ENCODE measurements at regions not wholly inside any gene's neighbourhood (a gene's known extent, or its start where the extent isn't known, plus 50 kb on each side); places are given as distances from the start of the nearest gene placed in this dataset.

GRCh38 chr13:31063772-31064171 is 97.9 kb downstream of the HSPH1 start:
- Histone ChIP-seq H3K27ac (ENCODE audit: low read length) (no peak overlapping the region), H3K4me1 (ENCODE audit: low read length) (no peaks in the 10 kb centered on the region), H3K79me2 (ENCODE audit: low read length) (no peaks in the 10 kb centered on the region), H3K27me3 (ENCODE audit: low read depth, low read length) (peaks cover 41% of the 10 kb centered on the region), H3K9ac (ENCODE audit: low read length) (no peak overlapping the region), H3K9me3 (ENCODE audit: insufficient read depth, low read length) (no peaks in the 10 kb centered on the region), H3K4me3 (ENCODE audit: low read length) (no peak overlapping the region), H3K4me2 (ENCODE audit: low read length) (no peak overlapping the region), H3K36me3 (replicated peaks; ENCODE audit: low read depth, low read length) (no peaks in the 10 kb centered on the region), H2AFZ (ENCODE audit: low read depth, low read length) (no peak overlapping the region), H4K20me1 (ENCODE audit: insufficient read depth, low read length) (no peaks in the 10 kb centered on the region)
- no peak for TF ChIP-seq EZH2phosphoT487 (IDR thresholded peaks at IDR 0.05; ENCODE audit: low read depth)
- TF ChIP-seq, protein P1, sequence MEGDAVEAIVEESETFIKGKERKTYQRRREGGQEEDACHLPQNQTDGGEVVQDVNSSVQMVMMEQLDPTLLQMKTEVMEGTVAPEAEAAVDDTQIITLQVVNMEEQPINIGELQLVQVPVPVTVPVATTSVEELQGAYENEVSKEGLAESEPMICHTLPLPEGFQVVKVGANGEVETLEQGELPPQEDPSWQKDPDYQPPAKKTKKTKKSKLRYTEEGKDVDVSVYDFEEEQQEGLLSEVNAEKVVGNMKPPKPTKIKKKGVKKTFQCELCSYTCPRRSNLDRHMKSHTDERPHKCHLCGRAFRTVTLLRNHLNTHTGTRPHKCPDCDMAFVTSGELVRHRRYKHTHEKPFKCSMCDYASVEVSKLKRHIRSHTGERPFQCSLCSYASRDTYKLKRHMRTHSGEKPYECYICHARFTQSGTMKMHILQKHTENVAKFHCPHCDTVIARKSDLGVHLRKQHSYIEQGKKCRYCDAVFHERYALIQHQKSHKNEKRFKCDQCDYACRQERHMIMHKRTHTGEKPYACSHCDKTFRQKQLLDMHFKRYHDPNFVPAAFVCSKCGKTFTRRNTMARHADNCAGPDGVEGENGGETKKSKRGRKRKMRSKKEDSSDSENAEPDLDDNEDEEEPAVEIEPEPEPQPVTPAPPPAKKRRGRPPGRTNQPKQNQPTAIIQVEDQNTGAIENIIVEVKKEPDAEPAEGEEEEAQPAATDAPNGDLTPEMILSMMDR (IDR thresholded peaks at IDR 0.05; ENCODE audit: low read depth, low read length): no peak

DNA sequence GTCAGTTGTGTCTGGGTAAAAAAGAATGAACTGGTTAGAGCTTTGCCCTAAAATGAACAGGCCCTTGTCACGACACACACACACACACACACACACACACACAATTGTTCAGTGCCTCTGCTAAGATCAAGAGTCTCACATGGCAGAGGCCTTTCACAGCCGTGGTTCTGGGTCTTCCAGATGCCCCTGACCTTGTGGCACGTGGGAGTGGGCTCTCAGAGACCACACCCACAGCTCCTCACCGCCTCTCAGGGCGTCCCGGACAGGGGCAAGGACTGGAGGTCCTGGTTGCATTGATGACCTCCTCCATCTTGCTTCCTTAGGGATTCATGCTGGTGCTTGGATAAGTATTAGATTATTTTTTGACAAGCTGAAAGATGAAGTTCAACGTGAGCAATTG is 101.0 kb downstream of the HSPH1 start:
- Histone ChIP-seq H3K4me1 (ENCODE audit: low read length) (no peaks in the 10 kb centered on the region), H3K79me2 (ENCODE audit: low read length) (no peaks in the 10 kb centered on the region), H3K27ac (ENCODE audit: low read length) (no peak overlapping the region), H3K36me3 (replicated peaks; ENCODE audit: low read depth, low read length) (no peaks in the 10 kb centered on the region), H3K4me3 (ENCODE audit: low read length) (no peak overlapping the region), H2AFZ (ENCODE audit: low read depth, low read length) (no peak overlapping the region), H3K4me2 (ENCODE audit: low read length) (no peak overlapping the region), H3K9me3 (ENCODE audit: insufficient read depth, low read length) (no peaks in the 10 kb centered on the region), H3K9ac (ENCODE audit: low read length) (no peak overlapping the region), H3K27me3 (ENCODE audit: low read depth, low read length) (peaks cover 36% of the 10 kb centered on the region), H4K20me1 (ENCODE audit: insufficient read depth, low read length) (no peaks in the 10 kb centered on the region)
- TF ChIP-seq, protein P1 (IDR thresholded peaks at IDR 0.05; ENCODE audit: low read depth, low read length): no peak
- no peak for TF ChIP-seq EZH2phosphoT487 (IDR thresholded peaks at IDR 0.05; ENCODE audit: low read depth)

- TF ChIP-seq, protein P1 (IDR thresholded peaks at IDR 0.05; ENCODE audit: low read depth, low read length): no peak
- no peak for TF ChIP-seq EZH2phosphoT487 (IDR thresholded peaks at IDR 0.05; ENCODE audit: low read depth)
- H3K27ac ChIP-seq (ENCODE audit: low read length): no peak overlapping the region
- H3K4me2 ChIP-seq (ENCODE audit: low read length): no peak overlapping the region
- no peak overlapping the region for H3K4me3 ChIP-seq (ENCODE audit: low read length)
- peaks cover 33% of the 10 kb centered on the region for H3K27me3 ChIP-seq (ENCODE audit: low read depth, low read length)
- H3K9ac ChIP-seq (ENCODE audit: low read length): no peak overlapping the region
- H3K4me1 ChIP-seq (ENCODE audit: low read length): no peaks in the 10 kb centered on the region
- H3K79me2 ChIP-seq (ENCODE audit: low read length): no peaks in the 10 kb centered on the region
- H4K20me1 ChIP-seq (ENCODE audit: insufficient read depth, low read length): no peaks in the 10 kb centered on the region
- no peaks in the 10 kb centered on the region for H3K9me3 ChIP-seq (ENCODE audit: insufficient read depth, low read length)
- H3K36me3 ChIP-seq (replicated peaks; ENCODE audit: low read depth, low read length): no peaks in the 10 kb centered on the region
- no peak overlapping the region for H2AFZ ChIP-seq (ENCODE audit: low read depth, low read length)
Measured at GRCh38 chr13:31060220-31060619, 101.5 kb downstream of the HSPH1 start.

- H3K4me3 ChIP-seq (ENCODE audit: low read length): no peak overlapping the region
- no peak overlapping the region for H3K27ac ChIP-seq (ENCODE audit: low read length)
- peaks cover 30% of the 10 kb centered on the region for H3K27me3 ChIP-seq (ENCODE audit: low read depth, low read length)
- no peak overlapping the region for H2AFZ ChIP-seq (ENCODE audit: low read depth, low read length)
- H3K4me2 ChIP-seq (ENCODE audit: low read length): no peak overlapping the region
- no peaks in the 10 kb centered on the region for H3K4me1 ChIP-seq (ENCODE audit: low read length)
- H4K20me1 ChIP-seq (ENCODE audit: insufficient read depth, low read length): no peaks in the 10 kb centered on the region
- no peaks in the 10 kb centered on the region for H3K9me3 ChIP-seq (ENCODE audit: insufficient read depth, low read length)
- TF ChIP-seq, protein P1 (IDR thresholded peaks at IDR 0.05; ENCODE audit: low read depth, low read length): no peak
- TF ChIP-seq EZH2phosphoT487 (IDR thresholded peaks at IDR 0.05; ENCODE audit: low read depth): no peak
- no peaks in the 10 kb centered on the region for H3K36me3 ChIP-seq (replicated peaks; ENCODE audit: low read depth, low read length)
- H3K79me2 ChIP-seq (ENCODE audit: low read length): no peaks in the 10 kb centered on the region
- H3K9ac ChIP-seq (ENCODE audit: low read length): no peak overlapping the region
Measured at GRCh38 chr13:31057403-31058033, 104.2 kb downstream of the HSPH1 start.

All from OCI-LY3 (cell line).